A673 (cell line): ENCODE measurements at regions not wholly inside any gene's neighbourhood (a gene's known extent, or its start where the extent isn't known, plus 50 kb on each side); places are given as distances from the start of the nearest gene placed in this dataset.

Experiments used
- BruUV-seq: library from RNA; stranded (reverse); fragments of 400-500 nt; replicated peaks from 2 replicates; lab custom pipeline; 2021; lab: Mats Ljungman, UMichigan
- CTCF ChIA-PET: fragments of 300-600 bp; sonication (Branson Sonifier 250); formaldehyde crosslinking; loops from one replicate; lab custom pipeline; 2022; ENCODE audit warnings: antibody characterized with exemption; lab: Charles Lee
- POLR2A ChIA-PET: fragments of 300-600 bp; sonication (Branson Sonifier 250); formaldehyde crosslinking; loops from one replicate; lab custom pipeline; 2022; ENCODE audit warnings: antibody characterized with exemption; ENCODE audit not compliant: low non-redundant PET; lab: Charles Lee
- DNase-seq: peaks from one replicate; pipeline ENCODE4 v3.0.0-alpha.2; 2015; ENCODE audit warnings: low spot score
- H3K27ac ChIP-seq: fragments of 200-600 bp; sonication (generic); 2 replicates; pipeline ENCODE4 v1.5.1; 2016; ENCODE audit warnings: mixed run types, low read depth, mild to moderate bottlenecking, mixed read lengths, antibody characterized with exemption, low read length; ENCODE audit not compliant: poor library complexity, severe bottlenecking
- H3K27me3 ChIP-seq: fragments of 200-600 bp; sonication (generic); replicated peaks from 2 replicates; pipeline ENCODE4 v1.6.1; 2017; ENCODE audit warnings: mixed run types, low read depth, mild to moderate bottlenecking, mixed read lengths, antibody characterized with exemption, low read length; ENCODE audit not compliant: insufficient read depth, poor library complexity
- H3K36me3 ChIP-seq: fragments of 200-600 bp; sonication (generic); 2 replicates; pipeline ENCODE4 v1.6.1; 2016; ENCODE audit warnings: mixed run types, mild to moderate bottlenecking, mixed read lengths, antibody characterized with exemption, low read length; ENCODE audit not compliant: insufficient read depth, poor library complexity, severe bottlenecking
- H3K4me1 ChIP-seq: fragments of 200-600 bp; sonication (generic); 2 replicates; pipeline ENCODE4 v1.6.1; 2017; ENCODE audit warnings: mixed run types, mild to moderate bottlenecking, mixed read lengths, antibody characterized with exemption, low read length; ENCODE audit not compliant: insufficient read depth, poor library complexity, severe bottlenecking
- H3K4me3 ChIP-seq: fragments of 200-600 bp; sonication (generic); 2 replicates; pipeline ENCODE4 v1.5.1; 2016; ENCODE audit warnings: low read depth, mixed run types, mild to moderate bottlenecking, mixed read lengths, low read length; ENCODE audit not compliant: poor library complexity, severe bottlenecking
- H3K9me3 ChIP-seq: fragments of 200-600 bp; sonication (generic); 2 replicates; pipeline ENCODE4 v1.6.1; 2016; ENCODE audit warnings: mixed run types, low read depth, mild to moderate bottlenecking, mixed read lengths, antibody characterized with exemption, low read length; ENCODE audit not compliant: poor library complexity, severe bottlenecking
- CTCF ChIP-seq: fragments of 300-800, 200-600 bp; sonication (generic); conservative IDR thresholded peaks from 2 replicates; pipeline ENCODE4 v1.5.1; 2017; ENCODE audit warnings: low read depth, mild to moderate bottlenecking, antibody characterized with exemption, low read length, moderate library complexity, mixed read lengths
- EZH2 ChIP-seq: fragments of 200-600 bp; sonication (generic); IDR thresholded peaks from 2 replicates; pipeline ENCODE4 v1.6.1; 2017; ENCODE audit warnings: borderline replicate concordance, low read depth, mild to moderate bottlenecking, mixed read lengths, antibody characterized with exemption, low read length; ENCODE audit not compliant: poor library complexity, severe bottlenecking
- intact Hi-C: fragments of 100-400 bp; cut with micrococcal nuclease; formaldehyde crosslinking; loops from one replicate; pipeline ENCODE4 v1.10.0; 2022; ENCODE audit not compliant: unreplicated experiment

DNA sequence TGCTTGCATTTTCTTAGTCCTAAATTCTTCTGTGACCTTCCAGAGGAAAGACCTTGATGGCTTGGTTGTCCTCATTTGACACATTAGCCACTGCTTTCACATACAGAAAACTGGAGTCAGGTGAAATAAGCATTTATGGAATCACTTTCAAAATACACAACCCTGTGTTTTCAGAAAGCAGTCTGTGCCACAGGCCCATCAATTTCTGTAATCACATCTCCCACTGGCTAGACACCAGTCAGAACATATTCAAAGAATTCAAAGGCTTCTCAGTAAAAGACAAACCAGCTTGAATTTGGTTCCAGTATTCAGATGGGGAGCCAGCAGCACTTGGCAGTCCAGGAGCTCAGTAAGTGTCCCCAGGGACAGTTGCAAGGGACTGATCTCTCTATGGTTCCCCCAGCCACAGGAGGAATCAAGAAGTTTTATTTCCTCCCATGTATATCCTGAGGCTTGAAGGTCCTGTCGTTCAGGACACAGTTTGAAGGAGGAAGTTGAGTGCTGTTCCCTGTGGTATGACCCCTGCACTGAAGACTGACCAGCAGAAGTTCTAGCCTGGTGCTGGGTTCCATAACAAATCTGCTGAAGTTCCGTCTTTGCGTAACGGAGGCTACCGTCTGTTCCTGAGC is 214.3 kb downstream of the FOXO1 start:
- BruUV-seq: no TSS peak
- no peak for DNase-seq
- Histone ChIP-seq H3K36me3 (no peaks in the 10 kb centered on the region), H3K4me1 (no peaks in the 10 kb centered on the region), H3K4me3 (no peak overlapping the region), H3K27ac (no peak overlapping the region), H3K27me3 (no peaks in the 10 kb centered on the region), H3K9me3 (no peaks in the 10 kb centered on the region)
- intact Hi-C loops: no loop called here
- POLR2A ChIA-PET: no interaction called here
- CTCF ChIA-PET: no interaction called here
- TF ChIP-seq EZH2 (no peak), CTCF (no peak)

DNA sequence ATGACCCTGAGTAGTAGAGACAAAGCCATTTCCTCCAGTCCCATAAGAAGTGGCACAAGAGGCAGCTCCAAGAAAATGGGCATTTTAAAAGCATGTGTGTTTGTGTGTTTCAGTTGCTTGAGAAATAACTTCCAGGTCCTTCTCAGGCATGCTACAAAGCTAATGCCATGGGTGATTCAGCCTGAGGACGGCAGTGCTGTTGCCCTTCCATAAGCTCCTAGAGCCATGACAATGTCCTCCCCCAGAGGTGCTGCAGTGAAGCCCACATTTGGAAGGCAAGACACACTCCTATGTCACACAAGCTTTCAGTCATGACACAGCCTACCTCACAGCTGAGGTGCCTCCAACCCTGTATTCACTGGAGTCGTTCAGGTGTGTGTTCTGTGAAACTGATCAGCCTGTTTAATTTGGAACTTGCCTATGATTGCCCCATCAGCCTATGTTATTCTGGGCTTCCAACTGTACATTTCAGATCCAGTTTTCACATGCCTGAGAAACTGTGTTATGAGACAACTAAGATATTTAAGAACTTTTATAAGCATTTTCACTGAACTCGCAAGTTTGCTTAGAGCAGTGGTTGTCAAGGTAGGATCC is 213.6 kb downstream of the FOXO1 start:
- H3K4me1 ChIP-seq: no peaks in the 10 kb centered on the region
- ChIA-PET POLR2A (interaction anchor here (0.6 kb wide), 1 partner anchor 43 kb away, joined by 4 read pairs; no protein-coding TSS in a partner anchor), CTCF (no interaction called here)
- no peaks in the 10 kb centered on the region for H3K36me3 ChIP-seq
- no peak for DNase-seq
- TF ChIP-seq EZH2 (no peak), CTCF (no peak)
- H3K27me3 ChIP-seq: no peaks in the 10 kb centered on the region
- no peak overlapping the region for H3K4me3 ChIP-seq
- intact Hi-C loops: no loop called here
- no peaks in the 10 kb centered on the region for H3K9me3 ChIP-seq
- BruUV-seq: no TSS peak
- H3K27ac ChIP-seq: no peak overlapping the region

GRCh38 chr13:40453351-40454021 is 213.0 kb downstream of the FOXO1 start:
- H3K9me3 ChIP-seq: no peaks in the 10 kb centered on the region
- H3K4me1 ChIP-seq: no peaks in the 10 kb centered on the region
- intact Hi-C loops: no loop called here
- H3K27me3 ChIP-seq: no peaks in the 10 kb centered on the region
- H3K36me3 ChIP-seq: no peaks in the 10 kb centered on the region
- H3K27ac ChIP-seq: no peak overlapping the region
- H3K4me3 ChIP-seq: no peak overlapping the region
- DNase-seq: no peak
- BruUV-seq: no TSS peak
- TF ChIP-seq CTCF (no peak), EZH2 (no peak)
- ChIA-PET POLR2A (interaction anchor here (0.6 kb wide), 2 partner anchors 44 to 83 kb away, joined by 4 to 16 read pairs; no protein-coding TSS in a partner anchor), CTCF (no interaction called here)
